Colonic mucosa (tissue), 4 donors: ENCODE measurements at regions not wholly inside any gene's neighbourhood (a gene's known extent, or its start where the extent isn't known, plus 50 kb on each side); places are given as distances from the start of the nearest gene placed in this dataset.
"Not testable (repeated sequence)": the region's sequence is repeated elsewhere in the genome, so short reads cannot be mapped to it uniquely, and the experiment has no call there.

ENCODE experiments used
- DNase-seq: peaks from one replicate; pipeline ENCODE4 v3.0.0-alpha.2; 2020
- H3K27ac ChIP-seq: fragments of 200-600 bp; one replicate; pipeline ENCODE4 v1.8.0; 2021
- H3K27me3 ChIP-seq: fragments of 200-600 bp; one replicate; pipeline ENCODE4 v1.8.0; 2021
- H3K36me3 ChIP-seq: fragments of 200-600 bp; one replicate; pipeline ENCODE4 v1.8.0; 2021
- H3K4me1 ChIP-seq: fragments of 200-600 bp; one replicate; pipeline ENCODE4 v1.8.0; 2021; ENCODE audit warnings: mild to moderate bottlenecking
- H3K4me3 ChIP-seq: fragments of 200-600 bp; one replicate; pipeline ENCODE4 v1.8.0; 2021
- H3K9ac ChIP-seq, 2 donors: one replicate each; pipeline ENCODE4 v1.7.0; 2013; ENCODE audit warnings: control low read depth in 2 of 2, low read depth in 2 of 2, low read length in 2 of 2
- H3K9me3 ChIP-seq: fragments of 200-600 bp; one replicate; pipeline ENCODE4 v1.8.0; 2021
- CTCF ChIP-seq: fragments of 200-600 bp; IDR thresholded peaks from one replicate; pipeline ENCODE4 v1.8.0; 2022; ENCODE audit warnings: antibody characterized with exemption, mild to moderate bottlenecking
- intact Hi-C: fragments of 100-400 bp; cut with DNase I; formaldehyde crosslinking; loops from one replicate; pipeline ENCODE4 v1.14.1; 2022
- donor health status: healthy.
- donor health status: DM: no; HTN: no; CAD: no.
- donor health status: DM: no; HTN: no; CAD: no.

GRCh38 chr13:56134524-56134923 lies 1006.2 kb upstream of the PRR20A start:
- no peaks in the 10 kb centered on the region for H3K4me1 ChIP-seq
- no peak for TF ChIP-seq CTCF
- H3K9me3 ChIP-seq, result no peaks in the 10 kb centered on the region
- intact Hi-C loops, result no loop called here
- H3K36me3 ChIP-seq, result no peaks in the 10 kb centered on the region
- no peak overlapping the region for H3K27ac ChIP-seq
- no peak overlapping the region for H3K4me3 ChIP-seq
- DNase-seq, result no peak
- no peak overlapping the region for H3K9ac ChIP-seq
- H3K27me3 ChIP-seq, result no peaks in the 10 kb centered on the region

GRCh38 chr13:56166864-56167263 lies 973.9 kb upstream of the PRR20A start:
- Histone ChIP-seq H3K9me3 (no peaks in the 10 kb centered on the region), H3K27me3 (no peaks in the 10 kb centered on the region), H3K27ac (no peak overlapping the region), H3K4me1 (no peaks in the 10 kb centered on the region), H3K9ac (no peak overlapping the region), H3K4me3 (no peak overlapping the region), H3K36me3 (no peaks in the 10 kb centered on the region)
- no peak for TF ChIP-seq CTCF
- intact Hi-C loops, result no loop called here
- DNase-seq, result no peak

GRCh38 chr13:56168581-56168980 lies 972.1 kb upstream of the PRR20A start:
- DNase-seq, result no peak

GRCh38 chr13:56173346-56173745 lies 967.4 kb upstream of the PRR20A start:
- Histone ChIP-seq H3K4me3 (no peak overlapping the region), H3K9me3 (no peaks in the 10 kb centered on the region), H3K27ac (no peak overlapping the region), H3K4me1 (no peaks in the 10 kb centered on the region), H3K27me3 (no peaks in the 10 kb centered on the region), H3K36me3 (no peaks in the 10 kb centered on the region), H3K9ac (no peak overlapping the region)
- DNase-seq, result no peak
- no peak for TF ChIP-seq CTCF
- intact Hi-C loops, result no loop called here

More at GRCh38 chr13:56168581-56168980, 972.1 kb upstream of the PRR20A start:
- Histone ChIP-seq H3K9ac (no peak overlapping the region), H3K9me3 (no peaks in the 10 kb centered on the region), H3K4me1 (no peaks in the 10 kb centered on the region), H3K4me3 (no peak overlapping the region), H3K27ac (no peak overlapping the region), H3K36me3 (no peaks in the 10 kb centered on the region), H3K27me3 (no peaks in the 10 kb centered on the region)
- intact Hi-C loops, result no loop called here
- TF ChIP-seq CTCF, result no peak

GRCh38 chr13:56182598-56182997 lies 958.1 kb upstream of the PRR20A start:
- no peaks in the 10 kb centered on the region for H3K36me3 ChIP-seq
- H3K9ac ChIP-seq, result no peak overlapping the region
- no peaks in the 10 kb centered on the region for H3K4me1 ChIP-seq
- H3K4me3 ChIP-seq, result no peak overlapping the region
- no peaks in the 10 kb centered on the region for H3K9me3 ChIP-seq
- TF ChIP-seq CTCF, result no peak
- no peak for DNase-seq
- intact Hi-C loops, result no loop called here
- H3K27ac ChIP-seq, result no peak overlapping the region
- H3K27me3 ChIP-seq, result no peaks in the 10 kb centered on the region

- intact Hi-C loops, result no loop called here
- Histone ChIP-seq H3K27me3 (no peaks in the 10 kb centered on the region), H3K27ac (no peak overlapping the region), H3K9ac (no peak overlapping the region), H3K9me3 (no peaks in the 10 kb centered on the region), H3K4me3 (no peak overlapping the region), H3K4me1 (no peaks in the 10 kb centered on the region), H3K36me3 (no peaks in the 10 kb centered on the region)
- TF ChIP-seq CTCF, result no peak
- DNase-seq, result no peak
Measured at GRCh38 chr13:56187331-56187730, 953.4 kb upstream of the PRR20A start.

- H3K27me3 ChIP-seq, H3K4me3 ChIP-seq, H3K4me1 ChIP-seq, H3K9me3 ChIP-seq, DNase-seq, H3K9ac ChIP-seq, H3K36me3 ChIP-seq, intact Hi-C loops, H3K27ac ChIP-seq: not testable (repeated sequence)
Measured at GRCh38 chr13:56188582-56188981, 952.1 kb upstream of the PRR20A start.
